HG02885 (cell line): ENCODE measurements at regions not wholly inside any gene's neighbourhood (a gene's known extent, or its start where the extent isn't known, plus 50 kb on each side); places are given as distances from the start of the nearest gene placed in this dataset.
"Not testable (repeated sequence)": the region's sequence is repeated elsewhere in the genome, so short reads cannot be mapped to it uniquely, and the experiment has no call there.

Source experiments
- ATAC-seq: cut with Tn5 transposase; IDR thresholded peaks from one replicate; pipeline ENCODE4 v1.9.1; 2021; ENCODE audit warnings: mild to moderate bottlenecking; ENCODE audit not compliant: unreplicated experiment, poor library complexity

GRCh38 chr15:92705764-92706163 is 50.2 kb upstream of the FAM174B start:
- no peak for ATAC-seq

- no peak for ATAC-seq
These were observed 50.6 kb upstream of the FAM174B start for GRCh38 chr15:92706201-92706600.

DNA sequence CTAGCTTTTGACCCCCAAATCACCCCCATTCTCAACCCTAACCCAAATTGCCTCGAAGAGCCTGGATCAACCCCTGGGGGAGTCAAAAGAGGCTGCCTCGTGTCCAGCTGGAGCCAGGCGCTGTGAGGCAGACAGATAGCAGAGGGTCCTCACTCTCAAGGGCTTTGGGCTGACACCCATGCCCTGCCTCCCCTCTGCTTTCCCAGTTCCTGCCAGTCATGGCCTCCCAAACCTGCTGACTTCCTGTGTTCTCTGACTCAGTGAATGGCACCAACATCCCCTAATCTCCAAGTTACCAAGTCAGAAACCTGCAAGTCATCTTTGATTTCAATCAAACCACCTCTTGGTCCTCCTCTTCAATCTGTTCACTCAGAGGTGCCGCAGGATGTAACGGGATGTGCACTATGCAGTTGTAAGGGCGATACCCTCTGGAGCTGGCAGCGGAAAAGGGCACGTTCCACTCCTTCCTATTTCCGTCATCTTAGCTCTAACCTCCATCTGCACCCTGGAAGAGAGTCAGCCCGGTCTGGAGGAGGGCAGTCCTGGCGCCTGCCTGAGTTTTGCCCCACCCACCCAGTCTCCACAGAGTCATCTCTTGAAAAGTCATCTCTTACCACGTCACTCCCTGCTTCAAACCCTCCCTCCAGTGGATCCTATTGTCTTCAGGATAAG is 52.4 kb upstream of the FAM174B start:
- no peak for ATAC-seq

DNA sequence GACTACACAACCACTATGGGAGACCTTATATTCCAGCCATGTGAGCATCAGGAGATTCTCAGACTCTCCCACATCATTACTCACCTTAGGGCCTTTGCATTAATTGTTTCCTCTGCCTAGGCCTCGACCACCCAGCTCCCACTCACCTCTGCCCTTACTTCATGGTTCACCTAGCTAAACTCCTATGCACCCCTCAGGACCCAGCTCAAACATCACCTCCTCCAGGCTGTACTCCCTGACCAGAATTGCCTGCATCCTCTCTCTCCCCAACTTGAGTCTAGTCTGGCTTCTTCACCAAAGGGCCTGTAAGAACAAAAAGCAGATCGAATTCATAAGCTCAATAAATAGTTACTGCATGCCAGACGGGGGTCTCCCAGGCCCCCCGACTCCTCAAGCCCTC is 53.1 kb upstream of the FAM174B start:
- ATAC-seq = no peak

GRCh38 chr15:92709110-92709790 is 53.7 kb upstream of the FAM174B start:
- no peak for ATAC-seq

DNA sequence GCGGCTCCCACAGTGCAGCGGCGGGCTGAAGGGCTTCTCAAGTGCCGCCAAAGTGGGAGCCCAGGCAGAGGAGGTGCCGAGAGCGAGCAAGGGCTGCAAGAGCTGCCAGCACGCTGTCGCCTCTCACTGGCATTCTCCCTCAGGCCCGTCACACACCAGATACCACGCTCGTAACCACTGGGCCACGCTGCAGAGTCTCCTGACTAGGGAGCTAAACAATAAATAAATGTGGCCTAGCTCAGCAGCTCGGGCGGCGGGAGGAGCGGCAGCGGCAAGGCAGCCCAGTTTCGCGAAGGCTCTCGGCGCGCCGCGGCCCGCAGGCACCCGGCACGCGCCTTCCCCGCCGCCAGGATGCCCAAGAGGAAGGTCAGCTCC is 55.9 kb upstream of the FAM174B start:
- ATAC-seq = no peak

DNA sequence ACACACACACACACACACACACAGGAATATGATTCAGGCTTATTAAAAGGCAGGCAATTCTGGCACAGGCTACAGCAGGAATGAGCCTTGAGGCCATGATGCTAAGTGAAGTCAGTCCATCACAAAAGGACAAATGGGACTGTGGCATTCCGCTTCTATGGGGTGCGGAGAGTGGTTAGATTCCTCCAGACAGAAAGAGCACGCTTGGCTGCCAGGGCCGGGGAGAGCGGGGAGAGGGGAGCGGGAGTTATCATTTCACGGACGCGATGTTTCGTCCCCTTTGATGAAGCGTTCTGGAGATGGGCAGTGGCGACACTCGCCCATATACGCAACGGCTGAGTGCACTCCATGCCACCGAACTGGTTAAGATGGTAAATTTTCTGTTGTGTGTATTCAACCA is 58.5 kb upstream of the FAM174B start:
- peak; percentile 26 for ATAC-seq

- ATAC-seq = peak; percentile 79
These were observed 59.2 kb upstream of the FAM174B start for GRCh38 chr15:92714477-92715401.

DNA sequence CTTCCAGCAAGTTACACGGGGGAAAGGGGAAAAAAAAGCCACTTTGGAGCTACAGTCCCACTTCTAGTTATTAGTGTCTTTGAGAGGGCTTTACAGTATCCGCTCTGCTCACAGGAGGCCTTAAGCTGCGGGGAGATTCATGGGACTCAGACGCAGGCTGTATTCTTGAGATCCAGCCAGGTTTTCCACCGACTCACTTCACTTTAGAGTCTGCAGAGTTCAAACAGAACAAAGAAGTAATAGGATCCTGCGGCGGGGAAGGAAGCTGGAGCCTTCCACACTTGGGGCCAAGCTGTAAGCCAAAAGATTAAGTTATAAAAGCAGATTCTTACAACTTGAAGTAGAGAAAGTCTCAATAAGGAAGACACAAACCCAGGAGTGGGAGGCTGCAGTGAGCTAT is 60.2 kb upstream of the FAM174B start:
- ATAC-seq = no peak

GRCh38 chr15:92719021-92719420 is 63.4 kb upstream of the FAM174B start:
- ATAC-seq = no peak

DNA sequence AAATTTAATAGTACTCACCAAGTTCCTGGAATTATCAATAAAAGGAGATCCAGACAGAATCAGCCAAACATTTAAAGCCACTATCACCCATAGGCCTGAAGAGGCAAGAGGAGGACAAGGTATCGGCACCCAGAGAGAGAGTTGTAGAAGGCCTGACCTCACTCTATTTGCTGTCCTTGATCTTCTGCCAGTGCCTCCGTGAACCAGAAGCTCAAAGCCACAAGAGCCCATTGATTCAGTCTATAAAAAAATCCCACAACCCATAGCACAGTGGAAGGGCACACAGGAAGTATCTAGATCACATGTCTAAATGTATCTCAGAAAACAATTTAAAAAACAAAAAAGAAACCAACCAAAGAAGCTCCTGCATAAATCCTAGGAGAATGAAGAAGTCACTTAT is 68.6 kb upstream of the FAM174B start:
- ATAC-seq = no peak

- ATAC-seq = no peak
These were observed 69.6 kb upstream of the FAM174B start for GRCh38 chr15:92725171-92725570.

DNA sequence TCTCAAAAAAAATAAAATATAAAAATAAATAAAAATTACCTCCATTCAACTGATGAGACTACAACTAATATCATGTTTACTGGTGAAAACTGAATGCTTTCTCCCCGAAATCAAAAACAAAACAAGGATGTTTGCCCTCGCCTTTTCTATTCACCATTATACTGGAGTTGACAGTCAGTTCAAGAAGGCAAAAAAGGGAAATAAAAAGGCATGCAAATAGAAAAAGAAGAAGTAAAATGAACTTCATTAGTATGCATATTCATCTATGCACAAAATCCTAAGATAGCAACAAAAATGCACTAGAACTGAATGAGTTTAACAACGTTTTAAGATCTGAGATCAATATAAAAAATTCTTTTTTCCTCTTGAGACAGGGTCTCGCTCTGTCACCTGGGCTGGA is 72.7 kb upstream of the FAM174B start:
- ATAC-seq = no peak

DNA sequence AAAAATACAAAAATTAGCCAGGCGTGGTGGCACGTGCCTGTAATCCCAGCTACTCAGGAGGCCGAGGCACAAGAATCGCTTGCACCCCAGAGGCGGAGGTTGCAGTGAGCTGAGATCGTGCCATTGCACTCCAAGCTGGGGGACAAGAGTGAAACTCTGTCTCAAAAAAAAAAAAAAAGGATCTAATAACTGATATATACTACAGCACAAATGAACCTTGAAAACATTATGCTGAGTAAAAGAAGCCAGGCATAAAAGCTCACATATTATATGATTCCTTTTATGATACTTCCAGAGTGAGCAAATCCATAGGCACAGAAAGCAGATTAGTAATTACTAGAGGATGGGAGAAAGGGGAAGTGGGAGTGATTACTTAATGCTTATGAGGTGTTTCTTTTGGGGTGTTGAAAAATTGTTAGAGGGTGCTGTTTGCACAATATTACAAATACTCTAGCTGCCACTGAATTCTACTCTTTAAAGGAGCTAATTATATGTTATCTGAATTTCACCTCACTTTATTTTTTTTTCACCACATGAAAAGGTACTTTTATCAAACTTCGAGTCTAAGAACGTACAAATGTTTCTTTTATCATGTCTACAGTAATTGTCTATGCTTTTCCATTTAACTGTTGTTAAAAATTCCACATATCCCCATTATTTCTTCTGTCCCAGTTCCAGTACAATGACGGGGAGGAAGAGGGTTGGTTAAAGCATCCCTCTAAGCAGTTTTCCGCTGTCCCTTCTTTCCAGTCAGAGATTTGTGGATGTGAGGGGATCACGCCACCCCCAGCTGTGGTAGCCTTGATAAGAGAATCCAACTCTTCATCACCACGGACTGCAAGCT is 77.7 kb upstream of the FAM174B start:
- ATAC-seq = no peak

- ATAC-seq = no peak
These were observed 78.5 kb upstream of the FAM174B start for GRCh38 chr15:92733934-92734521.

GRCh38 chr15:92739246-92739645 is 83.7 kb upstream of the FAM174B start:
- ATAC-seq = not testable (repeated sequence)

DNA sequence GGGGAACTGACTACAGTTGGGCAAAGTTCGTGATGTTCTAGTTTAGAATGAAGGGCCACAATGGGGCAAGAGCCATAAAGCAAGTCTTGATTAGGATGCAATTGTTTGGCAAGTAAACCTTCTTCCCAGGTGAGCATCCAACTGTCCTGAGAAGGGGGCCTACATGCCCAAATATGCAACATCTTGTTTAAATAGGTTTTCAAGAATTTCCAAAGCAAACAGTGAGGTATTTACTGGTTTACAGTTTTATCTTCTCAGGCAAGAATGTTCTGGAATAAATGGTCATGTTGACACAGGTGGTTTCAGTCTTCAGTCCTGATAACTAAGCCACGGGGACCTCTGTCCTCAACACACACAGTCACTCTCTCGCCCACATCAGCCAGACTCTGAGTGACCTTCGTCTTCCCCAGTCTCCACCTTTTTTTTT is 90.3 kb upstream of the FAM174B start:
- ATAC-seq = no peak

- no peak for ATAC-seq
These were observed 91.5 kb upstream of the FAM174B start for GRCh38 chr15:92747047-92747446.

GRCh38 chr15:92749216-92749615 is 93.6 kb upstream of the FAM174B start:
- no peak for ATAC-seq

DNA sequence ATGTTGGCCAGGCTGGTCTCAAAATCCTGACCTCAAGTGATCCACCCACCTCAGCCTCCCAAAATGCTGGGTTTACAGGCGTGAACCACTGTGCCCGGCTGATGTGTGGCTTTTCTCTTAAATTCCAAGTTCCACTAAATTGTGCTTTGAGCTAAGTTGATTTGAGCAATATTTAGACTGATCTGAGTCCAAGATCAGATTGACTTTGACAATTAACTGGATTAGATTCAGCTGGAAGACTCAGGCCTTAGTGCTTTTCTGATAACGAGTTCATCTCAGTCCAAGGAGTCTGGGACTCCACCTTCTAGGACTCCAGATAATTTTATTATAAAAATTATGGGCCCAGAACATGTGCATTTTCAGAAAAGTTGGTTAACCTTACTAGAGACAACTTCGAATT is 94.4 kb upstream of the FAM174B start:
- no peak for ATAC-seq
